K562 (cell line): ENCODE measurements at regions not wholly inside any gene's neighbourhood (a gene's known extent, or its start where the extent isn't known, plus 50 kb on each side); places are given as distances from the start of the nearest gene placed in this dataset.

ENCODE experiments used
- ATAC-seq: fragments of 200-7000 bp; cut with Tn5 transposase; 3 replicates; pipeline ENCODE4 v1.9.1; 2020; ENCODE audit warnings: moderate library complexity
- BruUV-seq: library from RNA; stranded (reverse); fragments of 400-500 nt; replicated peaks from 2 replicates; lab custom pipeline; 2021; lab: Mats Ljungman, UMichigan
- CTCF ChIA-PET: fragments of 300-600 bp; formaldehyde crosslinking; extraction: SDS; loops from one replicate; lab custom pipeline; 2021; ENCODE audit warnings: low intra/inter-chr PET ratio; lab: Yijun Ruan, JAX
- POLR2A ChIA-PET: fragments of 300-600, 350-650 bp; sonication (Branson Sonifier 250); formaldehyde crosslinking; extraction: SDS; loops from one replicate; lab custom pipeline; 2021; ENCODE audit warnings: antibody characterized with exemption, inconsistent platforms; lab: Yijun Ruan, JAX
- DNase-seq, 4 experiments: peaks; one replicate each; pipeline versions ENCODE4 v3.0.0 to v3.0.0-alpha.2; 2011 to 2018; ENCODE audit warnings: low spot score in 3 of 4, mixed read lengths in 3 of 4; ENCODE audit errors: extremely low read depth in 1 of 4
- FAIRE-seq: peaks from 2 replicates; lab custom pipeline; 2011; peaks lifted over from hg19 to GRCh38; lab: Jason Lieb, UNC
- H2AFZ ChIP-seq: 2 replicates; pipeline ENCODE4 v1.6.0; 2011; ENCODE audit warnings: low read depth, low read length, control low read depth, inconsistent platforms
- H3K27ac ChIP-seq: fragments of 200-600 bp; 3 replicates; pipeline ENCODE4 v1.8.0; 2011; ENCODE audit warnings: low read depth, mild to moderate bottlenecking, control low read depth, inconsistent platforms, low read length, moderate library complexity, mixed read lengths; ENCODE audit errors: extremely low read depth
- H3K27me3 ChIP-seq, 2 experiments: fragments of 300-600 bp in 1 of 2; 2 replicates in 1 of 2; 3 replicates in 1 of 2; pipeline versions ENCODE4 v1.6.0 to v1.8.0; 2011; ENCODE audit warnings: inconsistent platforms in 2 of 2, low read length in 2 of 2, mild to moderate bottlenecking in 1 of 2, mixed read lengths in 1 of 2, moderate library complexity in 1 of 2; ENCODE audit not compliant: control insufficient read depth in 2 of 2, insufficient read depth in 2 of 2
- H3K36me3 ChIP-seq: fragments of 300-600 bp; 3 replicates; pipeline ENCODE4 v1.8.0; 2011; ENCODE audit warnings: mild to moderate bottlenecking, low read length, inconsistent platforms; ENCODE audit not compliant: control insufficient read depth, insufficient read depth
- H3K4me1 ChIP-seq, 2 experiments: fragments of 200-600 bp in 1 of 2; replicated peaks in 1 of 2; 2 replicates in 1 of 2; 3 replicates in 1 of 2; pipeline versions ENCODE4 v1.5.1 to v1.8.0; 2011; ENCODE audit warnings: inconsistent platforms in 2 of 2, low read length in 2 of 2, mild to moderate bottlenecking in 1 of 2, mixed read lengths in 1 of 2, moderate library complexity in 1 of 2; ENCODE audit not compliant: control insufficient read depth in 2 of 2, insufficient read depth in 2 of 2
- H3K4me2 ChIP-seq: 2 replicates; pipeline ENCODE4 v1.6.1; 2011; ENCODE audit warnings: low read length, control low read depth, inconsistent platforms, mixed read lengths; ENCODE audit not compliant: insufficient read depth
- H3K4me3 ChIP-seq: fragments of 200-600 bp; sonication (generic), shearing (Covaris generic); 2 replicates; pipeline ENCODE4 v1.5.1; 2016; ENCODE audit warnings: control low read depth, inconsistent platforms
- H3K79me2 ChIP-seq: fragments of 200-600 bp; 3 replicates; pipeline ENCODE4 v1.8.0; 2011; ENCODE audit warnings: low read length, inconsistent platforms; ENCODE audit not compliant: control insufficient read depth, insufficient read depth
- H3K9ac ChIP-seq, 2 experiments: 2 replicates each; pipeline versions ENCODE4 v1.6.0 to v1.6.1; 2011; ENCODE audit warnings: low read depth in 2 of 2, low read length in 2 of 2, control low read depth in 1 of 2, inconsistent platforms in 1 of 2, mild to moderate bottlenecking in 1 of 2, mixed read lengths in 1 of 2; ENCODE audit not compliant: insufficient read depth in 1 of 2
- H3K9me1 ChIP-seq: one replicate; pipeline ENCODE4 v1.6.0; 2011; ENCODE audit warnings: inconsistent platforms, mild to moderate bottlenecking, low read length, moderate library complexity; ENCODE audit not compliant: control insufficient read depth, insufficient read depth
- H3K9me3 ChIP-seq: replicated peaks from 2 replicates; pipeline ENCODE4 v1.5.1; 2011; ENCODE audit warnings: low read depth, low read length, inconsistent platforms; ENCODE audit not compliant: control insufficient read depth, insufficient read depth
- H4K20me1 ChIP-seq: replicated peaks from 2 replicates; pipeline ENCODE4 v1.6.1; 2011; ENCODE audit warnings: low read length, inconsistent platforms, mixed read lengths; ENCODE audit not compliant: control insufficient read depth, insufficient read depth
- BRD9 ChIP-seq: fragments of 450-650 bp; IDR thresholded peaks from 2 replicates; pipeline ENCODE4 v1.6.1; 2018; ENCODE audit warnings: low read depth; ENCODE audit not compliant: partially characterized antibody
- CBFB ChIP-seq: sonication (generic); formaldehyde crosslinking; IDR thresholded peaks from 2 replicates; pipeline ENCODE4 v1.4.0; 2020; ENCODE audit warnings: mild to moderate bottlenecking, missing genetic modification reagents
- CXXC5 ChIP-seq: fragments of 250-450 bp; sonication (Bioruptor Pico); IDR thresholded peaks from 2 replicates; pipeline ENCODE4 v1.8.0; 2022; ENCODE audit warnings: inconsistent platforms, mild to moderate bottlenecking, moderate library complexity
- EHMT2 ChIP-seq: fragments of 450-650 bp; IDR thresholded peaks from 2 replicates; pipeline ENCODE4 v1.6.1; 2018; ENCODE audit warnings: antibody characterized with exemption
- ETV6 ChIP-seq, 3 experiments: fragments of 150-350 bp in 1 of 3; sonication (generic) in 1 of 3; formaldehyde crosslinking in 1 of 3; IDR thresholded peaks; 2 replicates each; pipeline versions ENCODE4 v1.6.1 to v1.8.0; 2014 to 2022; ENCODE audit warnings: borderline replicate concordance in 2 of 3, low read depth in 2 of 3, antibody characterized with exemption in 1 of 3, low read length in 1 of 3, mild to moderate bottlenecking in 1 of 3, missing genetic modification reagents in 1 of 3
- FOXA1 ChIP-seq: fragments of 450-650 bp; IDR thresholded peaks from 2 replicates; pipeline ENCODE4 v1.6.1; 2016; ENCODE audit warnings: mild to moderate bottlenecking, borderline replicate concordance
- KLF10 ChIP-seq: fragments of 250-450 bp; sonication (Bioruptor Pico); IDR thresholded peaks from 2 replicates; pipeline ENCODE4 v1.6.1; 2021; ENCODE audit warnings: matching md5 sums
- TBP ChIP-seq: optimal IDR thresholded peaks from 2 replicates; pipeline ENCODE3; 2011; ENCODE audit warnings: low read depth, low read length, improper control_type of control experiment
- ZKSCAN8 ChIP-seq: fragments of 200-800 bp; sonication (Bioruptor generic); IDR thresholded peaks from 2 replicates; pipeline ENCODE4 v1.6.1; 2016; ENCODE audit warnings: missing genetic modification characterization, missing compliant biosample characterization
- ZNF3 ChIP-seq: fragments of 250-450 bp; sonication (Bioruptor Pico); IDR thresholded peaks from 2 replicates; pipeline ENCODE4 v1.5.0; 2021; ENCODE audit warnings: mild to moderate bottlenecking, moderate library complexity
- ZNF76 ChIP-seq: fragments of 250-450 bp; sonication (Bioruptor Pico); IDR thresholded peaks from 2 replicates; pipeline ENCODE4 v1.4.0; 2020; ENCODE audit warnings: mild to moderate bottlenecking, moderate library complexity, borderline replicate concordance
- WGBS: fragments of 100-300 bp; shearing (Covaris generic); methylation state at CpG from one replicate; pipeline ENCODE4 v1.1.6; 2016; ENCODE audit warnings: low coverage, mixed read lengths; ENCODE audit not compliant: insufficient coverage; ENCODE audit errors: missing lambda C conversion rate; 5-methylcytosine and 5-hydroxymethylcytosine counted together
- in situ Hi-C: fragments of 300-500 bp; cut with MboI; formaldehyde crosslinking; loops from 4 replicates; pipeline ENCODE4 v1.15.0; 2018; ENCODE audit warnings: inconsistent platforms, mixed read lengths
- intact Hi-C: fragments of 100-400 bp; cut with micrococcal nuclease; formaldehyde crosslinking; loops from 2 replicates; pipeline ENCODE4 v1.14.2; 2022
- TF ChIP-seq, protein P1 (sequence below): sonication (generic); formaldehyde crosslinking; IDR thresholded peaks from 2 replicates; pipeline ENCODE4 v1.8.0; 2022; ENCODE audit warnings: missing genetic modification reagents, mild to moderate bottlenecking, borderline replicate concordance
- TF ChIP-seq, protein P2 (sequence below): sonication (generic); formaldehyde crosslinking; IDR thresholded peaks from 2 replicates; pipeline ENCODE4 v1.4.0; 2020; ENCODE audit warnings: mild to moderate bottlenecking, missing genetic modification reagents

DNA sequence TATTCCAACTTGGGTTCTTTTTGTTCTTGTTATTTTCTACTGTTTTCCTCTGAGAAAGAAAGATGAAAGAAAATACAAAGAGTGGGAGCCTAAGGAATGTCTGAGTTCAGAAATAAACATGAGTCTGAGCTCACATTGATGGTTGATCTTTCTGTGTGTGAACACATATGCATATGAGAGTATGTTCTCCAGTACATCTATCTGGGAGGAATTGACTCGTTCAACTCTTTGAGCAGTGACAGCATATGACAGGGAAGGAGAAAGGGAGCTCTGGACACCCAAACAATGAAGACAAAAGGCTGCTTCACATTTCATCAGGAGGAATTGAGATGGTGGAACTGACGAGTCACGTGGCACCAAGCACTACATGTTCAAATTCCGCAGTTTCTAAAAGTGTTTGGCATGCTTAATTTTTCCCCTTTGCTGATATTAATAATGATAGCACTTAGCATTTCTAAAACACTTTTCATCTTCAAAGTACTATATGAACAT, 229.8 kb upstream of the ACVR2A start:
- H4K20me1 ChIP-seq, result no peaks in the 10 kb centered on the region
- in situ Hi-C loops (no loop called here), intact Hi-C loops (no loop called here)
- no peaks in the 10 kb centered on the region for H3K4me1 ChIP-seq
- WGBS, result 0% methylated on average over 4 of the region's 4 CpGs
- BruUV-seq, result no TSS peak
- no peak overlapping the region for H3K4me2 ChIP-seq
- no peak overlapping the region for H2AFZ ChIP-seq
- H3K9me3 ChIP-seq, result no peaks in the 10 kb centered on the region
- ChIA-PET CTCF (no interaction called here), POLR2A (no interaction called here)
- FAIRE-seq, result no peak
- no peaks in the 10 kb centered on the region for H3K27me3 ChIP-seq
- TF ChIP-seq ETV6 (IDR thresholded peaks at IDR 0.05; ENCODE audit: borderline replicate concordance in 1 of 2, low read depth in 2 of 2, low read length in 1 of 2) (no peak), ETV6 (CRISPR knock-in tag; IDR thresholded peaks at IDR 0.05; ENCODE audit: borderline replicate concordance) (no peak), BRD9 (no peak), TBP (no peak), FOXA1 (no peak), CXXC5 (CRISPR knock-in tag) (no peak), ZKSCAN8 (CRISPR knock-in tag) (no peak), ZNF76 (CRISPR knock-in tag) (no peak), ZNF3 (no peak), CBFB (no peak), KLF10 (CRISPR knock-in tag) (no peak), EHMT2 (no peak)
- TF ChIP-seq, protein P1, sequence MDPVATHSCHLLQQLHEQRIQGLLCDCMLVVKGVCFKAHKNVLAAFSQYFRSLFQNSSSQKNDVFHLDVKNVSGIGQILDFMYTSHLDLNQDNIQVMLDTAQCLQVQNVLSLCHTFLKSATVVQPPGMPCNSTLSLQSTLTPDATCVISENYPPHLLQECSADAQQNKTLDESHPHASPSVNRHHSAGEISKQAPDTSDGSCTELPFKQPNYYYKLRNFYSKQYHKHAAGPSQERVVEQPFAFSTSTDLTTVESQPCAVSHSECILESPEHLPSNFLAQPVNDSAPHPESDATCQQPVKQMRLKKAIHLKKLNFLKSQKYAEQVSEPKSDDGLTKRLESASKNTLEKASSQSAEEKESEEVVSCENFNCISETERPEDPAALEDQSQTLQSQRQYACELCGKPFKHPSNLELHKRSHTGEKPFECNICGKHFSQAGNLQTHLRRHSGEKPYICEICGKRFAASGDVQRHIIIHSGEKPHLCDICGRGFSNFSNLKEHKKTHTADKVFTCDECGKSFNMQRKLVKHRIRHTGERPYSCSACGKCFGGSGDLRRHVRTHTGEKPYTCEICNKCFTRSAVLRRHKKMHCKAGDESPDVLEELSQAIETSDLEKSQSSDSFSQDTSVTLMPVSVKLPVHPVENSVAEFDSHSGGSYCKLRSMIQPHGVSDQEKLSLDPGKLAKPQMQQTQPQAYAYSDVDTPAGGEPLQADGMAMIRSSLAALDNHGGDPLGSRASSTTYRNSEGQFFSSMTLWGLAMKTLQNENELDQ (CRISPR knock-in tag), result no peak
- TF ChIP-seq, protein P2, sequence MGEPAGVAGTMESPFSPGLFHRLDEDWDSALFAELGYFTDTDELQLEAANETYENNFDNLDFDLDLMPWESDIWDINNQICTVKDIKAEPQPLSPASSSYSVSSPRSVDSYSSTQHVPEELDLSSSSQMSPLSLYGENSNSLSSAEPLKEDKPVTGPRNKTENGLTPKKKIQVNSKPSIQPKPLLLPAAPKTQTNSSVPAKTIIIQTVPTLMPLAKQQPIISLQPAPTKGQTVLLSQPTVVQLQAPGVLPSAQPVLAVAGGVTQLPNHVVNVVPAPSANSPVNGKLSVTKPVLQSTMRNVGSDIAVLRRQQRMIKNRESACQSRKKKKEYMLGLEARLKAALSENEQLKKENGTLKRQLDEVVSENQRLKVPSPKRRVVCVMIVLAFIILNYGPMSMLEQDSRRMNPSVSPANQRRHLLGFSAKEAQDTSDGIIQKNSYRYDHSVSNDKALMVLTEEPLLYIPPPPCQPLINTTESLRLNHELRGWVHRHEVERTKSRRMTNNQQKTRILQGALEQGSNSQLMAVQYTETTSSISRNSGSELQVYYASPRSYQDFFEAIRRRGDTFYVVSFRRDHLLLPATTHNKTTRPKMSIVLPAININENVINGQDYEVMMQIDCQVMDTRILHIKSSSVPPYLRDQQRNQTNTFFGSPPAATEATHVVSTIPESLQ, result no peak
- ATAC-seq, result no peak
- no peaks in the 10 kb centered on the region for H3K79me2 ChIP-seq
- DNase-seq, result no peak
- H3K27ac ChIP-seq, result no peak overlapping the region
- H3K9me1 ChIP-seq, result no peaks in the 10 kb centered on the region
- no peaks in the 10 kb centered on the region for H3K36me3 ChIP-seq
- no peak overlapping the region for H3K4me3 ChIP-seq
- no peak overlapping the region for H3K9ac ChIP-seq
